ENCODE measurements at regions not wholly inside any gene's neighbourhood (a gene's known extent, or its start where the extent isn't known, plus 50 kb on each side); places are given as distances from the start of the nearest gene placed in this dataset.
"Not testable (repeated sequence)": the region's sequence is repeated elsewhere in the genome, so short reads cannot be mapped to it uniquely, and the experiment has no call there.

DNA sequence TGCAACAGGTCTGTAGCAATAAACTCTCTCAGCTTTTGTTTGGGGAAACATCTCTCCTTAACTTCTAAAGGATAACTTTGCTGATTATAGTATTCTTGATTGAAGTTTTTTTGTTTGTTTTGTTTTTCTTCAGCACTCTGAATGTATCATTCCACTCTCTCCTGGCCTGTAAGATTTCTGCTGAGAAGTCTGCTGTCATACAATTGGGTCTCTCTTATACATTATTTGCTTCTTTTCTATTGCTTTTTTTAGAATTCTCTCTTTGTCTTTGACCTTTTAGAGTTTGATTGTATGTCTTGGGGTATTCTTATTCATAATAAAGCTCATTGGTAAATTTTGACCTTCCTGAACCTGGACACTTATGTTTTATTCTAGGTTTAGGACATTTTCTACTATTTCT lies 386.3 kb downstream of the MRPL39 start:
- DNase-seq: no peak

DNA sequence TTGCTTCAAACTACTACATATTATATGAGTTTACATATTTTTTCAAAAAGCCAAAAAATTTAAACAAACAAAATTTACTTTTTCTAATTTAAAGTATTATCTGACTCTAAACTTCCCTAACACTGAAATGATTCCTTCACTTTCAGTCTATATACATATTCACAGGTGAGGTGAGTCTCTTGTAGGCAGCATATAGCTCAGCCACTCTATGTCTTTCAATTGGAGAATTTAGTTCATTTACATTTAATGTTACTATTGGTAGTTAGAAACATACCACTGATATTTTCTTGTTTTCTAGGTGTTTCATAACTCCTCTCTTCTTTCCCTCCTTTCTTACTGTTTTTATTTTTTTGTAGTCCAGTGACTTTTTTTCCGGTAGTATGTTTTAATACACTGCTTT lies 387.1 kb downstream of the MRPL39 start:
- no peak for DNase-seq

DNA sequence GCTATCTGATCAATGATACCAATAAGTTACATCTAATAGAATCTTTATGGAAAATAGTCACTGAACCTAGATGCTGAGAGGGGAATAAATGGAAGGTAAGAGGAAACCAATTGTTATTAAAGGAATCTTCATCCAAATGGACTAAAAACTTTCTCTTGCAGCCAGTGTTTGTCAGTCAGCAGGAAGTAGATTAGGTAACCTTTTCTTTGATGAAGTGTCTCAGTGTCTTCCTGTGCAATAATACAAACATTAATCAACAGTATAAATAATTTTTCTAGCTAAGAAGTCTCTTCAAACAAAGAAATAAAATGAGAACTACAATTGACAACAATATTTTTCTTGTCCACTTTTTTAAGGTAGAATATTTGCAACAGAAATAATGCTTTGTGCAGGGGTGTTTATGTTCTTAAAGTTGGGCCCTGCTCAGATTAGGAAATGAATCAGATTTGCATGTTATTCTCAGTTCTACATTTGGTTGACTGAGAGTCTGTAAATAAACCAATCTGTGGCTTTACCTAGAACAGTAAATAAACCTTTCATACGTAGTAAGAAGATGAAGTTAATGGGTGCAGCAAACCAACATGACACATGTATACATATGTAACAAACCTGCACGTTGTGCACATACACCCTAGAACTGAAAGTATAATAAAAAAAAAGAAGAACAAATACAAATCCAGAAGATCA lies 391.4 kb downstream of the MRPL39 start:
- DNase-seq: no peak

DNA sequence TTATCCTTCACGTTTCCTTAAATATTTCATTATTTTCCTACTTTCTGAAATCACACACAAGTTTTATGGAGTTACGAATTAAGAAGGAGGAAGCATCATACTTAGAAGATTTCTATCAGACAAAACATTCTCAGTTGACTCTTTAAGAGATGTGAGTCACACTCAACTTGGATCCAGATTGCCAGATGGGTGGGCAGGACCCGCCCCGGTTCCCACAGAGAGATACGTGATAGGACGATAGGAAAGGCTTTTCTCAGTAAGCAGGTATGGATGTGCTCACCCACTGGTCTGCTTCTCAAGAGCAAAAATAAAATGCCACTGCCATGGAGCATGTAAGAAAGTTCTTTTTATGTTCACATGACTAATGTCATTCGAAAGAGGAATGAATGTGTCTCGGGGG lies 392.6 kb downstream of the MRPL39 start:
- no peak for DNase-seq

DNA sequence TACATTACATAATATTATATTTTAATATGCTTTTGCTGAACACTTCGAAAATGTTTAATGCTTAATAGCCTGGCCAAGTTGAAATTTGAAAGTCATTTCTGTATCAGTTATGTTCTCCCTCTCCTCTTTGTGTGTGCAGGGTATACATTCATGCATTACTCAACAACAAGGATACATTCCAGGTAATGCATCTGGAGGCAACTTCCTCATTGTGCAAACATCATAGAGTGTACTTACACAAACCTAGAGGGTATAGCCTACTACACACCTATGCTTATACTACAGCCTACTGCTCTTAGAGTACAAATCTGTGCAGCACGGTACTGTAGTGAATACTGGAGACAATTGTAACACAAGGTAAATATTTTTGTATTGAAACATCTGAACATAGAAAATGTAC lies 407.3 kb downstream of the MRPL39 start:
- DNase-seq: no peak

DNA sequence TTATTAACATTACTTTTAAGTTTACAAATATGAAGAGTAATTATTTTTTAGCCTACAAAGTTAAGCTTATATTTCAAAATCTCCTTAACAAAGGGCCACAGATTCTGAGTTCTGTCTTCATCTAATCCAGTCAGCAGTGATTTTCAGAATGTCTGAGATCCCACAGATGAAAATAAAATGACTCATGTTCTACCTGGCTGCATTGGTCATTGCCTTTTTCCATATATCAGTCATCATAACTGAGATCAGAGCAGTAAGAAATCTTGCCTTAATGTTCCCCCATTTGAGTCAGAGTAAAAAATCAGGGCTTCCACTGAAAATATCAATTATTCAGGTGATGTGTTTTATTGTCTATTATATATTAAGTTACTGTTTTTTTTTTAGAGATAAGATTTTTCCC lies 416.1 kb downstream of the MRPL39 start:
- no peak for DNase-seq

DNA sequence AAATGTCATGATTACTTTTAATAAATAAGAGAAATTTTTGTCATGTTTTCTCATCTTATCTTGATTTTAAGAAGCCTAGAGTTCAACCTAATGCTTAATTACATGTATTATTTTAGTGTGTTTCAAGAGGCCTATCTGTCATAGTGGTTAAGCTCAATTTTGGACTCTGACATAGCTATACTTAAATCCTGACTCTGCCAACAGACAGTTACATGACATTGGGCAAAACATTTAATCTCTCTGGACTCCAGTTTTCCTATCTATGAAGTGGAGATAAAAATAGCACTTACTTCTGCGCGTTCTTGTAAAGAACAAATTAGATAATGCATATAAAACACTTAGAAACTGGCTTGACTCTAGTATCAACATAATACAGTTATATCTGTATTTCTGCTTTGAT lies 417.8 kb downstream of the MRPL39 start:
- no peak for DNase-seq

DNA sequence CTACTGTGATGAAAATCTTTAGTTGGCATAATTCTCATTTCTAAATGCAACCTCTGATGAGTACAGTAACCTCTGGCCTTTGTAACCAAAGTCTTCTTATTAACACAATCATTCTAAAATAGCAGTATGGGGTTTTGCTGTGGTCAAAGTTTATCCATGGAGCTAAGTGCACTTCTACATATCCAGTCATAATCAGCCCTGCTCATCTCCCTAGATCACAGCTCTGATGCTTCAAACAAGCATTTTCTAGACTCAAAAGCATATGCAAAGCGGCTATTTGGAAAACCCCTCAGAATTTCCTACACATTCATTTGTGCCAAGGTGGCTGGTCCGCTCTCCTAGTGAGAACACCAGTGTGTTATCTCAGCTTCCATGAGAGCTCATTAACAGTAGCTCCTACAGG lies 418.6 kb downstream of the MRPL39 start:
- no peak for DNase-seq

DNA sequence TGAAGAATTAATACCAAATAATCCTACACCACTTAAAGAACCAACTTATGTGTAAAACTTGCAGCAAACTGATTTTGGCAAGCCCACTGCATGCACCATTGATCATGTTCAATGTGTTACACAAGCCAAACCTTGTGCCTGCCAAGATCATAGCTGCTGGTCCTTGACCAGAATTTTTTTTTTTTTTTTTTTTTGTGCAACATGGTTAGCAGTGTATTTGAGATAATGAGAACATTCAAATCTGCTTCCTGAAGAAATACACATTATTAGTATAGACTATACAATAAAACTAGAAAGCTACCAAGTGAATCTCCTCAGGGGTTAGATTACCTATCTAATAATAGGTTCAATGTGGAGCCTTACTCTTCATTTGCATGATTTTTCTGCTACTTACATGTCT lies 421.0 kb downstream of the MRPL39 start:
- no peak for DNase-seq

DNA sequence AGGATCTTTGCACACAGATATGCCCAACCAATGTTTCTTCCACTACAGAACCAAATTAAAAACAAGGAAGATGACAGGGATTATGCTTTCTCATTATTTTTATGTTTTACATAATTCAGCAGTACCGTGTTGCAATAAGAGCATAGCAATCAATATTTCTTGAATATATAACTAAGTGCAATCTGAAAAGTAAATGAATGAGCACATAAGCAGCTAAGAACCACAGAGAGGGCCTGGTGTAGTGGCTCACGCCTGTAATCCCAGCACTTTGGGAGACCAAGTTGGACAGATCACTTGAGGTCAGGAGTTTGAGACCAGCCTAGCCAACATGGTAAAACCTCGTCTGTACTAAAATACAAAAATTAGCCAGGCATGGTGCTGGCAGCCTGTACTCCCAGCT lies 423.7 kb downstream of the MRPL39 start:
- DNase-seq: no peak

DNA sequence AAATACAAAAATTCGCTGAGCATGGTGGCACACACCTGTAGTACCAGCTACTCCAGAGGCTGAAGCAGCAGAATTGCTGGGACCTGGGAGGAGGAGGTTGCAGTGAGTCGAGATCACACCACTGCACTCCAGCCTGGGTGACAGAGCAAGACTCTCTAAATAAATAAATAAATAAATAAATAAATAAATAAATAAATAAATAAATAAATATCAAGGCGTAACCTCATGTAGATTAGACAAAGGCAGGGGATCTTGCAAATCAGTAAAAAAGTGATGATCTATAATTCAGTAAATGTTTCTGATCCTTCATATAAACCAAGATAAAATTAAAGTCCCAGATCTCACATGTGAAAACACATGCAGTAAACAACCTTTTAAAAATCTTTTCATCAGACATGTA lies 425.6 kb downstream of the MRPL39 start:
- not testable (repeated sequence) for DNase-seq

DNA sequence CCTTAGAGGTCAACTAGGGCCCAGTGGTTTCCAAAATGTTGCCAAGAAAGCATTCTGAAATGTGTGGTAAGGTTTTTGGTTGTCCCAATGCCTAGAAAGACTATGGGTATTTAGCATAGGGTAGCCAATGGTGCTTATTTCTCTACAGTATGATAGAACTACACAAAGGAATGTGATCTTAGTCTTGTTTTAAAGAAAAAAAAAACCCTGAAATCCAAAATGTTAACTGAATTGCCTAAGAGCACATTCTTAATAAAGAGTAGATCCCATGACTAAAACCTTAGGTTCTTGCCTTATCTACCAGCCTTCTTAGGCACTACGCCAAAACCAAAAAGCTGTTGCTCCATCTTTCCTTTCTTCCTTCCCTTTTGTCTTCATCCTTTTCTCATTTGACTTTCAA lies 428.2 kb downstream of the MRPL39 start:
- no peak for DNase-seq

DNA sequence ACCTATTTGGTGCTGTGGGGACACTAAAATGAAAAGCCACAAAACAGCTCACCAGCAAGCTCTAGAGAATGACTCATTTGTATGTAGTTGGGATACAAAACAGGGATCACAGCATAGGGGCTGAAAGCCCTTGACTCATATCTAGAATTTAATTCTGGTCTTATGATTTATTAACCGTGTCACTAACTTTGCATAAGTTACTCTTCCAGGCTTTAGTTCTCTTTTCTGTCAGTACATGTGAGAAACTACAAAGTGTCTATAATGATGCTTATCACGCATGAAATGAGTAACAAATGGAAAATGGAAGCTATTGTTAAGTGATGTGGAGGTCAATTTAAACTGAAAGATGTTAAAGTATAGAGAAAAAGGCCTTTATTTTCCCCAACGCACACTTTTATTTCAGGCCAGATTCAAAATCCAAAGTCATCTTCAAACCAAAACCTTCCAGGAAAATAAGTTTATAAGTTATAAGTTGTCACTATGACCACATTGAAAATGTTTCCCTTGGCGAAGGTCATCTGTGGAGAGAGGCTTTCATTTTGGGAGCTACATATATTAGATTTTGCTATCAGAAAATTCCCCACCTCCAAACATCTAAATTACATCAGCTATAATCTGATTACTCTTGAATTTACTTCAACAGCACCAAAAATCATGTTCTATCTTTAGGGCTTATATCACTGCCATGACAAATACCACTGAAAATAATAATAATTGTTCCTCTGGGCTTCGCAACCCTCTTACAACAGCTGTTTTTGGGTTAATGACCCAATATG lies 430.5 kb downstream of the MRPL39 start:
- no peak for DNase-seq

DNA sequence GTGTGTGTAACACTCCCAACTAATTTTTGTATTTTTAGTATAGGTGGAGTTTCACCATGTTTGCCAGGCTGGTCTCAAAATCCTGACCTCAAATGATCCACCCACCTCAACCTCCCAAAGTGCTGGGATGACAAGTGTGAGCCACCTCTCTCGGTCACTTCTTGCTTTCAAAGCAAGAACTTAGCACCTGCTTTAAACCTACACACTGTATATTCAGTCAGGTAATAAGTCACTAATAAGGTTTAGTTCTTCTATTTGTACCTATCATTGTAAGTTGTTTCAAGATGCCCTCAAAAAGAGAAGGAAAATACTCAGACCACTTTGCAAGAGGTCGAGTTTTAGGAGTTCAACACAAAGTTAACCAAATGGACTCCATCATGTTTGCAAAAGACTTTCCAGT lies 431.3 kb downstream of the MRPL39 start:
- no peak for DNase-seq

DNA sequence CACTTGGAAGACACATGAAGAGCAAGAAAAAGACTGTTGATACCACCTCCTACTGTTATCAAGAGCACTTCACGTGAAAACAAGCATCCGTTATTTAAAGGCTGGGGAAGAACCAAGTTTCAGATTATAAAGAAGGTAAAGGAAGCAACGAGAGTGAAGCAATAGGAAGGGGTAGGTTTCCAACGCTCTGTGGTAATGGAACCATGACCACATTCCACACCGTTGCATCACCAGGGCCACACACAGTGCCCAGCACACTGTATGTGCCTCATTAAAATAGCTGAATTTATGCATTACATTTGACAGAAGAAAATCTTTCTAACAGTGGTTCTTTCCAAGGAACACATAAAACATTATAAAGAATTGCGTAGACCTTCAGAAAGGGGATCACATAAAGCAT lies 435.8 kb downstream of the MRPL39 start:
- no peak for DNase-seq

DNA sequence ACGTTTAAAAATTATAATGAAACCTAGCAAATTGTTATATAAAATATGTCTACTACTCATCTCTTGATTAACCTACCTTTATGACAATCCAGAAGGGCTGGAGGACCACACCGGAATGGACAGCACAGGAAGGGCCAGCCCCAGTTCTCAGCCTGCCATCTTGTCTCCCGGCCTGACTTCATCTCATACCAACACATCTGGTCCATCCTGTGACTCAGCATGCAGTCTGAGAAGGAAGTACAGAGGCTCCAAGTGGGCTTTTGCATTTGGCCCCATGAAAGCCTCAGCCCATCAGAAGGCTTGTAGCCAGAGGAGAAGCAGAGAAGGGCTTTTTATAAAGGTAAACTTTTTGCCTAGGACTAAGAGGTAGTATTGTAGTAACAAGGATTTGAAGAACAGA lies 436.6 kb downstream of the MRPL39 start:
- no peak for DNase-seq

DNA sequence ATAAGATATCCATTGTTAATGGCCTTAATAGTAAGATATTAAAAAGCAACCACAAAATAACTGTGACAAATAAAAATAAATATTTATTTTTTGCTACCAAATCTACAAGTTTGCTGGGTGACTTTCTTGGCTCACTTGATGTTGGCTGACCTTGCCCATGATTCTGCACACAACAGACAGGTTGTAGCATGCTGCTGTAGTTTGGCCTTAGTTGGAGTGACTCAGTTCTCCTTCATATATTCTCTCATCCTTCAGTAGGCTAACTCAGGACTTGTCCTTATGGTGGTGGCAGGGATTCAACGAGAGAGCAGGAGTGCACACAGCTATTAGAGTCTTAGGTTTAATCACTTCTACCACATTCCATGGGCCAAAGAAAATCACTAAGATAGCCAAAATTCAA lies 437.9 kb downstream of the MRPL39 start:
- no peak for DNase-seq

DNA sequence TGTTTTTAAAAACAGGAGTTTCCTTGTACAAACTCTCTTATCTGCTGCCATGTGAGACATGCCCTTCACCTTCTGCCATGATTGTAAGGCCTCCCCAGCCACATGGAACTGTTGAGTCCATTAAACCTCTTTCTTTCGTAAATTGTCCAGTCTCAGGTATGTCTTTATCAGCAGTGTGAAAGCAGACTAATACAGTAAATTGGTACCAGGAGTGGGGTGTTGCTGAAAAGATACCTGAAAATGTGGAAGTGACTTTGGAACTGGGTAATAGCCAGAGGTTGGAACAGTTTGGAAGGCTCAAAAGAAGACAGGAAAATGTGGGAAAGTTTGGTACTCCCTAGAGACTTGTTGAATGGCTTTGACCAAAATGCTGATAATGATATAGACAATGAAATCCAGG lies 440.4 kb downstream of the MRPL39 start:
- DNase-seq: not testable (repeated sequence)

DNA sequence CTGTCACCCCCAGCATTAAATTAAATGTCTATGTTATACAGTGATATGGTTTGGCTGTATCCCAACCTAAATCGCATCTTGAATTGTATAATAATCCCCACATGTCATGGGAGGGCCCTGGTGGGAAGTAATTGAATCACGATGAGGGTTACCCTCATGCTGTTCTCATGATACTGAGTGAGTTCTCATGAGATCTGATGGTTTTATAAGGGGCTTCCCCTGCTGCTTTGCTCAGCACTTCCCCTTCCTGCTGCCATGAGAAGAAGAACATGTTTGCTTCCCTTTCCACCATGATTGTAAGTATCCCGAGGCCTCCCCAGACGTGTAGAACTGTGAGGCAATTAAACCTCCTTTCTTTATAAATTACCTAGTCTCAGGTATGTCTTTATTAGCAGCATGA lies 445.7 kb downstream of the MRPL39 start:
- no peak for DNase-seq

DNA sequence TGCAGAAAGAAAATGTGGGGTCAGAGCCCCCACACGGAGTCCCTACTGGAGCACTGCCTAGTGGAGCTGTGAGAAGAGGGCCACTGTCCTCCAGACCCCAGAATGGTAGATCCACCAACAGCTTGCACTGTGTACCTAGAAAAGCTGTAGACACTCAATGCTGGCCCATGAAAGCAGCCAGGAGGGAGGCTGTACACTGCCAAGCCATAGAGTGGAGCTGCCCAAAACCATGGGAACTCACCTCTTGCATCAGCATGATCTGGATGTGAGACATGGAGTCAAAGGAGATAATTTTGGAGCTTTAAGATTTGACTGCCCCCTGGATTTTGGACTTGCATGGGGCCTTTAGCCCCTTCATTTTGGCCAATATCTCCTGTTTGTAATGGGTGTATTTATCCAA lies 452.3 kb downstream of the MRPL39 start:
- DNase-seq: not testable (repeated sequence)

DNA sequence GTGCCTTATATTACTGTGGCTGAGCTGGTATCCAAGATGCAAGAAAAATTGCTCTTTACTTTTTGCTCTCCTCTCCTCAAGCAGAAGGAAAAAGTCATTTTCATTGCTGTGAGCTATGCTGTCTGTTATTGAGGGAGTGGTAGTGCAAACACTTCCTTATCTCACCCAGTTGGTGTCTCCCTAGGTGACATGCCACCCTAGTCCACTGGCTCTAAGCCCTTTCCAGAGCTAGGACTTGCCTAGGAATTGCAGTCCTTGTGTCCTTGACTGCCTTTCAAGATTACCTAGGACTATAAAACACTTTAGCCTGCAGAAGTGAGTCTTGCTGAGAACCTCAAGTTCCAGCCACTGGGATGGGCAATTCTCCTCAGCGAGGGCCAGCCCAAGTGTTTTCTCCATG lies 458.3 kb downstream of the MRPL39 start:
- no peak for DNase-seq

DNA sequence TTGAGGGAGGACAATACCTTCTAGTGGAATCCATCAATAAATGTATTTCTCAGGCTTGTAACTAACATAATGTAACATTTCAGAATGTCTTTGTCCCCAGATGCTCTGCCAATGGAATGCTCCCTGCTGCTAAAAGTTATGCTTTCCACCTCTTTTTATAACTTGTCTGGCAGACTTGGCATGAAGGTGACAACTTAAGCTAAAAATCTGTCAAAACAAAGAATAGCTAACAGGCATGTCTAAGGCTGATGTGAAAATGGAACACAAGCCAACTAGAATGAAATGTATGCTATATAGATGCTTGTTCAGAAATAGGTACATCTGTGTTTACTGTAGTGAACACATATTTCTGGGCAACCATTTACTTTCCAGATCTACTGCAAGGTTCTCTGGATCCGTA lies 467.9 kb downstream of the MRPL39 start:
- DNase-seq: no peak

DNA sequence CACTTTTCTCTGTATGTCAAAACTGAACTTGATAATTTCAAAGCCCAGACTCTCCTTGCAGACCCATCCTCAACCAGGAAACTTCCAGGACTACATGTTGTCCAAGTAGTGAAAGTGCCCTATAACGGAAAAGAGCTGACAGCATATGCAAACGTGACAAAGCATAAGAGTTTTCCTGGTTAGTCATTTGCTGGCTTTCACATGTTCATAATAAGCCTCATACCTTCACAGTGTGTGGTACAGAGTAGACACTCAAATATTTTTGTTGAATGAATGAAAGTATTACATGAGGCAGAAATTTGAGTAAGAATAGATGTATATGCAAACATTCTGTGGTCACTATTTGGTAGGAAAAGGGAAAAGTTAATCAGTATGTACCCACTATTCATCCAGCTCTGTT lies 473.3 kb downstream of the MRPL39 start:
- DNase-seq: no peak

DNA sequence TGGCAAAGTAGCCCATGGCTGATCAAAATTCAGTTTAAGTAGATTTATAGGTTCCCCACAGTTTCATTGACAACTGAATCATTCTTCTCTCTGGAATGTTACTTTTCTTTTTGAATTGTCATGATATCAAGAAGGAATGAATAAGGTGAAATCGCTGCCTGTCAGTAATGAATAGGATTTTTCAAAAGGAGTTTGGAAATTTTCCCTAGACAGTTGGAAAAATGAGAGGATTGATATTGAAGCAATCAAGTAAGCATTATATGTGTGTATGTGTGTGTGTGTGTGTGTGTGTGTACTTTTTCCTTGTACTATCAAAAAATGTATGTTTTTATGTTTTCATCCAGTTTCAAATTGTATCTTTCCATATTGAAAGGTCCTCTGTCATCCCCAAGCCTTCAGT lies 479.5 kb downstream of the MRPL39 start:
- no peak for DNase-seq

DNA sequence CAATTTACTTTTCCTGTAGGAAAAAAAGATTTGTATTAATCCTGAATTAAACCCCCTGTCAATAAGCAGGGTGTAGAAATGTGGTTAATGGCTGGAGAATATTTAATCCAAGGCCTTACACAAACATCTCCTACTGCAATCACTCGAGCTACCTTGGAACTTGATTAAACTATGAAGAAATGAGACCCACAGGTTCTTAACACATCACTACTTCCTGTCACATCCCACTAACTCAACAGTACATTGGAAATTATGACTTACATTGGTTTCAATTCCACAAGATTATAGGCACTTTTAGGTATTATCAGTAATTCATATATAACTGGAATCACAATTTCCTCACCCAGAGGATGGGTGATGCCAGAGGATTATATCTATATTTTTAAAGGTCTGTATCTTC lies 480.3 kb downstream of the MRPL39 start:
- no peak for DNase-seq

All from SW 1271 (cell line).